ENCODE measurements at regions not wholly inside any gene's neighbourhood (a gene's known extent, or its start where the extent isn't known, plus 50 kb on each side); places are given as distances from the start of the nearest gene placed in this dataset.

- no peak for FAIRE-seq
- Histone ChIP-seq H3K9me3 (replicated peaks; ENCODE audit: control insufficient read depth, insufficient read depth, low read length) (peaks cover 7% of the 10 kb centered on the region), H3K4me1 (ENCODE audit: control insufficient read depth, extremely low read depth, insufficient read depth, low read length) (no peaks in the 10 kb centered on the region), H2AFZ (ENCODE audit: low read depth, low read length) (no peak overlapping the region), H3K27ac (ENCODE audit: insufficient read depth, low read depth, low read length) (no peak overlapping the region), H3K79me2 (ENCODE audit: control insufficient read depth, insufficient read depth, low read length) (no peaks in the 10 kb centered on the region), H3K27me3 (ENCODE audit: control insufficient read depth in 2 of 2, insufficient read depth in 2 of 2, low read length in 2 of 2) (no peaks in the 10 kb centered on the region), H3K9ac (replicated peaks; ENCODE audit: extremely low read depth, insufficient read depth, low read length) (no peak overlapping the region), H3K4me2 (ENCODE audit: insufficient read depth, low read length) (no peak overlapping the region), H3K36me3 (ENCODE audit: control insufficient read depth in 2 of 2, extremely low read depth in 1 of 2, insufficient read depth in 2 of 2, low read length in 2 of 2) (no peaks in the 10 kb centered on the region), H3K4me3 (replicated peaks in 1 of 3; ENCODE audit: insufficient read depth in 1 of 3, low read depth in 1 of 3, low read length in 3 of 3) (no peak overlapping the region), H3K9me1 (replicated peaks; ENCODE audit: control insufficient read depth, extremely low read depth, insufficient read depth, low read length) (no peaks in the 10 kb centered on the region), H4K20me1 (replicated peaks; ENCODE audit: control insufficient read depth, extremely low read depth, insufficient read depth, low read length) (no peaks in the 10 kb centered on the region)
- TF ChIP-seq CTCF (IDR thresholded peaks at IDR 0.05; ENCODE audit: extremely low read depth in 1 of 2, insufficient read depth in 1 of 2, low read depth in 1 of 2, low read length in 2 of 2) (no peak), POLR2A (IDR thresholded peaks at IDR 0.05; ENCODE audit: low read depth, low read length) (no peak), FOS (IDR thresholded peaks at IDR 0.05; ENCODE audit: borderline replicate concordance, insufficient read depth, low read length) (no peak)
- dilution Hi-C loops (cut with MboI; ENCODE audit: extremely low pct_ligation_motif_present, low sequenced_read_pairs) = no loop called here
- DNase-seq (ENCODE audit: low read depth, low spot score) = no peak
- ChIA-PET POLR2A (no interaction called here), CTCF (no interaction called here)
- intact Hi-C loops (cut with micrococcal nuclease) = no loop called here
- no TSS peak for BruUV-seq (replicated peaks)
Observed at GRCh38 chr16:7167626-7168025, 165.0 kb upstream of the RBFOX1 start.

- POLR2A ChIA-PET = no interaction called here
- Histone ChIP-seq H3K79me2 (ENCODE audit: control insufficient read depth, insufficient read depth, low read length) (no peaks in the 10 kb centered on the region), H3K9me1 (replicated peaks; ENCODE audit: control insufficient read depth, extremely low read depth, insufficient read depth, low read length) (no peaks in the 10 kb centered on the region), H3K27me3 (ENCODE audit: control insufficient read depth in 2 of 2, insufficient read depth in 2 of 2, low read length in 2 of 2) (no peaks in the 10 kb centered on the region), H3K4me2 (ENCODE audit: insufficient read depth, low read length) (no peak overlapping the region), H3K9me3 (replicated peaks; ENCODE audit: control insufficient read depth, insufficient read depth, low read length) (peaks cover 7% of the 10 kb centered on the region), H3K27ac (ENCODE audit: insufficient read depth, low read depth, low read length) (no peak overlapping the region), H2AFZ (ENCODE audit: low read depth, low read length) (no peak overlapping the region), H3K4me1 (ENCODE audit: control insufficient read depth, extremely low read depth, insufficient read depth, low read length) (no peaks in the 10 kb centered on the region), H3K9ac (replicated peaks; ENCODE audit: extremely low read depth, insufficient read depth, low read length) (no peak overlapping the region), H3K36me3 (ENCODE audit: control insufficient read depth in 2 of 2, extremely low read depth in 1 of 2, insufficient read depth in 2 of 2, low read length in 2 of 2) (no peaks in the 10 kb centered on the region), H4K20me1 (replicated peaks; ENCODE audit: control insufficient read depth, extremely low read depth, insufficient read depth, low read length) (no peaks in the 10 kb centered on the region), H3K4me3 (replicated peaks in 1 of 3; ENCODE audit: insufficient read depth in 1 of 3, low read depth in 1 of 3, low read length in 3 of 3) (no peak overlapping the region)
- no TSS peak for BruUV-seq (replicated peaks)
- CTCF ChIA-PET = no interaction called here
- dilution Hi-C loops (cut with MboI; ENCODE audit: extremely low pct_ligation_motif_present, low sequenced_read_pairs) (no loop called here), intact Hi-C loops (cut with micrococcal nuclease) (no loop called here)
- DNase-seq (ENCODE audit: low read depth, low spot score) (no peak), FAIRE-seq (no peak)
- TF ChIP-seq GATA2 (IDR thresholded peaks at IDR 0.05; ENCODE audit: insufficient read depth, insufficient read length, low read depth, low read length) = no peak
- TF ChIP-seq POLR2AphosphoS5 (IDR thresholded peaks at IDR 0.05; ENCODE audit: insufficient read depth, low read depth, low read length) = no peak
Observed at GRCh38 chr16:7161891-7162290, 170.8 kb upstream of the RBFOX1 start.
